Endothelial cell of umbilical vein (primary cell): ENCODE measurements at regions not wholly inside any gene's neighbourhood (a gene's known extent, or its start where the extent isn't known, plus 50 kb on each side); places are given as distances from the start of the nearest gene placed in this dataset.

Source experiments
- BruUV-seq: library from RNA; stranded (reverse); fragments of 400-500 nt; replicated peaks from 2 replicates; lab custom pipeline; 2021; lab: Mats Ljungman, UMichigan
- CTCF ChIA-PET: fragments of 300-600, 350-600 bp; sonication (Branson Sonifier 250); formaldehyde crosslinking; loops from one replicate; lab custom pipeline; 2021; ENCODE audit warnings: antibody characterized with exemption, inconsistent platforms; lab: Charles Lee
- POLR2A ChIA-PET: fragments of 300-600, 350-600 bp; sonication (Branson Sonifier 250); formaldehyde crosslinking; loops from one replicate; lab custom pipeline; 2021; ENCODE audit warnings: antibody characterized with exemption, inconsistent platforms; lab: Charles Lee
- DNase-seq: peaks from one replicate; pipeline ENCODE4 v3.0.0-alpha.2; 2011; ENCODE audit warnings: low read depth, low spot score
- FAIRE-seq: peaks from 2 replicates; lab custom pipeline; 2011; peaks lifted over from hg19 to GRCh38; lab: Jason Lieb, UNC
- H2AFZ ChIP-seq: 2 replicates; pipeline ENCODE4 v1.6.0; 2012; ENCODE audit warnings: low read depth, low read length, control low read depth, inconsistent platforms
- H3K27ac ChIP-seq: 2 replicates; pipeline ENCODE4 v1.5.1; 2011; ENCODE audit warnings: low read depth, mild to moderate bottlenecking, control low read depth, low read length, moderate library complexity; ENCODE audit not compliant: insufficient read depth
- H3K27me3 ChIP-seq, 2 experiments: 2 replicates each; pipeline versions ENCODE4 v1.6.0 to v1.6.1; 2011; ENCODE audit warnings: low read length in 2 of 2, mixed read lengths in 1 of 2; ENCODE audit not compliant: control insufficient read depth in 2 of 2, insufficient read depth in 2 of 2
- H3K36me3 ChIP-seq, 2 experiments: 2 replicates in 1 of 2; 3 replicates in 1 of 2; pipeline ENCODE4 v1.5.1; 2011; ENCODE audit warnings: low read length in 2 of 2, mild to moderate bottlenecking in 1 of 2, moderate library complexity in 1 of 2; ENCODE audit not compliant: control insufficient read depth in 2 of 2, insufficient read depth in 2 of 2; ENCODE audit errors: extremely low read depth in 1 of 2
- H3K4me1 ChIP-seq: 3 replicates; pipeline ENCODE4 v1.5.1; 2011; ENCODE audit warnings: mild to moderate bottlenecking, low read length; ENCODE audit not compliant: control insufficient read depth, insufficient read depth; ENCODE audit errors: extremely low read depth
- H3K4me2 ChIP-seq: 2 replicates; pipeline ENCODE4 v1.6.1; 2011; ENCODE audit warnings: low read length, control low read depth, mixed read lengths; ENCODE audit not compliant: insufficient read depth
- H3K4me3 ChIP-seq, 3 experiments: fragments of 200-600 bp in 1 of 3; sonication (generic), shearing (Covaris generic) in 1 of 3; replicated peaks in 1 of 3; 2 replicates each; pipeline ENCODE4 v1.5.1; 2011 to 2016; ENCODE audit warnings: control low read depth in 3 of 3, low read length in 3 of 3, mild to moderate bottlenecking in 2 of 3, inconsistent platforms in 1 of 3, low read depth in 1 of 3, moderate library complexity in 1 of 3; ENCODE audit not compliant: insufficient read depth in 1 of 3
- H3K79me2 ChIP-seq: 2 replicates; pipeline ENCODE4 v1.6.0; 2012; ENCODE audit warnings: low read length, inconsistent platforms; ENCODE audit not compliant: control insufficient read depth, insufficient read depth
- H3K9ac ChIP-seq: replicated peaks from 2 replicates; pipeline ENCODE3; 2011; ENCODE audit warnings: low read length, control low read depth; ENCODE audit not compliant: insufficient read depth; ENCODE audit errors: extremely low read depth
- H3K9me1 ChIP-seq: replicated peaks from 3 replicates; pipeline ENCODE4 v1.6.0; 2011; ENCODE audit warnings: mild to moderate bottlenecking, low read length; ENCODE audit not compliant: control insufficient read depth, insufficient read depth; ENCODE audit errors: extremely low read depth
- H3K9me3 ChIP-seq: replicated peaks from 2 replicates; pipeline ENCODE4 v1.5.1; 2012; ENCODE audit warnings: low read length, inconsistent platforms; ENCODE audit not compliant: control insufficient read depth, insufficient read depth
- H4K20me1 ChIP-seq: replicated peaks from 2 replicates; pipeline ENCODE3; 2011; ENCODE audit warnings: mild to moderate bottlenecking, low read length; ENCODE audit not compliant: control insufficient read depth, insufficient read depth; ENCODE audit errors: extremely low read depth
- EZH2 ChIP-seq: IDR thresholded peaks from 2 replicates; pipeline ENCODE4 v1.6.1; 2012; ENCODE audit warnings: borderline replicate concordance, low read depth, mild to moderate bottlenecking, moderate library complexity, low read length, inconsistent platforms; ENCODE audit not compliant: severe bottlenecking
- FOS ChIP-seq: IDR thresholded peaks from 2 replicates; pipeline ENCODE4 v1.6.1; 2011; ENCODE audit warnings: mild to moderate bottlenecking, low read length, moderate library complexity, borderline replicate concordance; ENCODE audit not compliant: insufficient read depth
- JUN ChIP-seq: IDR thresholded peaks from 2 replicates; pipeline ENCODE4 v1.6.1; 2011; ENCODE audit warnings: borderline replicate concordance, low read depth; ENCODE audit not compliant: insufficient read length, insufficient read depth
- MYC ChIP-seq: IDR thresholded peaks from one replicate; pipeline ENCODE4 v1.6.1; 2011; ENCODE audit warnings: mild to moderate bottlenecking, low read depth, low read length
- dilution Hi-C: fragments of 300-500 bp; cut with MboI; formaldehyde crosslinking; loops from one replicate; pipeline ENCODE4 v1.15.0; 2019; ENCODE audit warnings: low sequenced_read_pairs; ENCODE audit not compliant: extremely low pct_ligation_motif_present
- intact Hi-C: fragments of 100-400 bp; cut with micrococcal nuclease; formaldehyde crosslinking; loops from one replicate; pipeline ENCODE4 v1.10.0; 2022
- TF ChIP-seq, protein P1 (sequence below), 2 donors: IDR thresholded peaks; 1 replicate in 1 of 2; 2 replicates in 1 of 2; pipeline ENCODE4 v1.5.1; 2011; ENCODE audit warnings: low read length in 2 of 2, mild to moderate bottlenecking in 2 of 2, moderate library complexity in 2 of 2, control low read depth in 1 of 2, inconsistent platforms in 1 of 2, low read depth in 1 of 2; ENCODE audit not compliant: insufficient read depth in 1 of 2; ENCODE audit errors: extremely low read depth in 1 of 2
- TF ChIP-seq, protein P2 (sequence below): IDR thresholded peaks from 2 replicates; pipeline ENCODE4 v1.6.1; 2011; ENCODE audit not compliant: insufficient read depth, insufficient read length

DNA sequence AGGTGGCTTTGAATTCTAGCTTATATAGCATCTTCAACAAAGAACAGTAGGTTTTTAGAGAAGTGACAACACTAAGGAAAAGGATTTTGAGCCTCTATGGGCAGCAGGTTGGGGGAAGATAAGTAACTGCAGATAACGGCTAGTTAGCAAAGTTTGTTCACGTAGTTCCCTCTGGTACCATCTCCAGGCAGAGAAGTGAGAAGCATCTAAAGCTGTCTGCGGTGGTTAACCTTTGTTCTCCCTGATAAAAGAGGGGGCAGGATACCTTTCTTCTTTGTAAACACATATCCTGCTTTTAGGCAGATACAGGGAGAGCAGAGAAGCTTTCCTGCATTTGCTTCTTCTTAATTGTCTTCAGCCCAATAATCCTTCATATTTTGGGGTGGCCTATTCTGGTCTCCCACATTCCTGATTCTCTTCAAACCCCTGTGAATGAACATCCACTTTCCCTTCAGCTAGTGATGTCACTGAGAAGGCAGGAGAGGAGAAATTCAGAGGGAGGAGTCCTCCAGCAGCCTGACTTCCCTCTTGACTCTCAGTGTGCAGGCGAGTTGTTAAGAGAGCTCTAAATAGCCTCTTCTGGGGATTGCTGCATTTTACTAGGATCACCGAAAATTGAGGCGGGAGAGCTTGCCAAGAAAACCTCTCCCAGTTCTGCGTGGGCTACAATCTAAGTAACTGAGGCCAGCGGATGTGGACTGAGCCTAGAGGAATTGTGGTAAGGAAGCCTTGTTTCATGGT lies 393.7 kb upstream of the C2CD4B start:
- no peaks in the 10 kb centered on the region for H3K79me2 ChIP-seq
- no TSS peak for BruUV-seq
- H3K9me1 ChIP-seq = no peaks in the 10 kb centered on the region
- H3K4me1 ChIP-seq = no peaks in the 10 kb centered on the region
- ChIA-PET POLR2A (no interaction called here), CTCF (interaction anchor here (0.9 to 2.8 kb wide), 3 partner anchors 9 to 184 kb away, joined by 3 to 14 read pairs (median 5); no protein-coding TSS in a partner anchor)
- TF ChIP-seq EZH2 = no peak
- TF ChIP-seq, protein P1, sequence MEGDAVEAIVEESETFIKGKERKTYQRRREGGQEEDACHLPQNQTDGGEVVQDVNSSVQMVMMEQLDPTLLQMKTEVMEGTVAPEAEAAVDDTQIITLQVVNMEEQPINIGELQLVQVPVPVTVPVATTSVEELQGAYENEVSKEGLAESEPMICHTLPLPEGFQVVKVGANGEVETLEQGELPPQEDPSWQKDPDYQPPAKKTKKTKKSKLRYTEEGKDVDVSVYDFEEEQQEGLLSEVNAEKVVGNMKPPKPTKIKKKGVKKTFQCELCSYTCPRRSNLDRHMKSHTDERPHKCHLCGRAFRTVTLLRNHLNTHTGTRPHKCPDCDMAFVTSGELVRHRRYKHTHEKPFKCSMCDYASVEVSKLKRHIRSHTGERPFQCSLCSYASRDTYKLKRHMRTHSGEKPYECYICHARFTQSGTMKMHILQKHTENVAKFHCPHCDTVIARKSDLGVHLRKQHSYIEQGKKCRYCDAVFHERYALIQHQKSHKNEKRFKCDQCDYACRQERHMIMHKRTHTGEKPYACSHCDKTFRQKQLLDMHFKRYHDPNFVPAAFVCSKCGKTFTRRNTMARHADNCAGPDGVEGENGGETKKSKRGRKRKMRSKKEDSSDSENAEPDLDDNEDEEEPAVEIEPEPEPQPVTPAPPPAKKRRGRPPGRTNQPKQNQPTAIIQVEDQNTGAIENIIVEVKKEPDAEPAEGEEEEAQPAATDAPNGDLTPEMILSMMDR (IDR thresholded peaks at IDR 0.05; ENCODE audit: extremely low read depth in 1 of 2, insufficient read depth in 1 of 2, low read depth in 1 of 2, low read length in 2 of 2) = no peak
- TF ChIP-seq, protein P2, sequence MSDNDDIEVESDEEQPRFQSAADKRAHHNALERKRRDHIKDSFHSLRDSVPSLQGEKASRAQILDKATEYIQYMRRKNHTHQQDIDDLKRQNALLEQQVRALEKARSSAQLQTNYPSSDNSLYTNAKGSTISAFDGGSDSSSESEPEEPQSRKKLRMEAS = no peak
- TF ChIP-seq MYC = no peak
- no peak for TF ChIP-seq JUN
- TF ChIP-seq FOS = no peak
- intact Hi-C loops (no loop called here), dilution Hi-C loops (no loop called here)
- FAIRE-seq = no peak
- H3K4me2 ChIP-seq = no peak overlapping the region
- no peak overlapping the region for H3K4me3 ChIP-seq
- H3K36me3 ChIP-seq = no peaks in the 10 kb centered on the region
- peaks cover 0 to 6% of the 10 kb centered on the region in 2 experiments for H3K27me3 ChIP-seq
- no peaks in the 10 kb centered on the region for H3K9me3 ChIP-seq
- no peak overlapping the region for H3K27ac ChIP-seq
- DNase-seq = no peak
- no peak overlapping the region for H2AFZ ChIP-seq
- H4K20me1 ChIP-seq = no peaks in the 10 kb centered on the region
- no peak overlapping the region for H3K9ac ChIP-seq
